ENCODE measurements at regions not wholly inside any gene's neighbourhood (a gene's known extent, or its start where the extent isn't known, plus 50 kb on each side); places are given as distances from the start of the nearest gene placed in this dataset.

- ATAC-seq: no peak
Measured at GRCh38 chr5:171623107-171623506, 162.5 kb upstream of the SMIM23 start.

GRCh38 chr5:171623551-171624097, 162.0 kb upstream of the SMIM23 start:
- ATAC-seq: peak in 1 of 2 experiments; percentile 15; a peak in 2 of 6 replicates
- CTCF ChIA-PET: no interaction called here
- 44% methylated on average over 10 of the region's 11 CpGs for WGBS (ENCODE audit: missing lambda C conversion rate)

More at GRCh38 chr5:171623107-171623506, 162.5 kb upstream of the SMIM23 start:
- ChIA-PET POLR2A (no interaction called here), CTCF (no interaction called here)
- 25% methylated on average over 2 of the region's 2 CpGs for WGBS (ENCODE audit: missing lambda C conversion rate)
- Histone ChIP-seq H3K27ac (no peak overlapping the region), H3K4me3 (no peak overlapping the region), H3K9me3 (no peaks in the 10 kb centered on the region), H3K4me2 (no peak overlapping the region), H3K4me1 (no peaks in the 10 kb centered on the region)
- no peak for FAIRE-seq
- no peak for TF ChIP-seq KDM1A (IDR thresholded peaks at IDR 0.05; ENCODE audit: low read depth)
- no peak for DNase-seq (ENCODE audit: low read depth in 1 of 2, low spot score in 1 of 2)

GRCh38 chr5:171624396-171624795, 161.2 kb upstream of the SMIM23 start:
- Histone ChIP-seq H3K4me1 (no peaks in the 10 kb centered on the region), H3K27ac (no peak overlapping the region), H3K4me2 (no peak overlapping the region), H3K4me3 (no peak overlapping the region), H3K9me3 (no peaks in the 10 kb centered on the region)
- ATAC-seq (no peak), DNase-seq (ENCODE audit: low read depth in 1 of 2, low spot score in 1 of 2) (no peak), FAIRE-seq (no peak)
- ChIA-PET POLR2A (no interaction called here), CTCF (interaction anchor here (1.0 kb wide), 1 partner anchor 284 kb away, joined by 3 read pairs; no protein-coding TSS in a partner anchor)
- WGBS (ENCODE audit: missing lambda C conversion rate): 43% methylated on average over 5 of the region's 5 CpGs
- no peak for TF ChIP-seq ESRRA (IDR thresholded peaks at IDR 0.05; ENCODE audit: borderline replicate concordance, low read length)
- no peak for TF ChIP-seq JUNB (IDR thresholded peaks at IDR 0.05)
- TF ChIP-seq CHD4 (IDR thresholded peaks at IDR 0.05; ENCODE audit: borderline replicate concordance): no peak
- TF ChIP-seq HES2 (IDR thresholded peaks at IDR 0.05): no peak
- TF ChIP-seq ATOH8 (CRISPR knock-in tag; IDR thresholded peaks at IDR 0.05; ENCODE audit: low read depth): no peak
- TF ChIP-seq HOXB5 (CRISPR knock-in tag; IDR thresholded peaks at IDR 0.05): no peak

More at GRCh38 chr5:171623551-171624097, 162.0 kb upstream of the SMIM23 start:
- no peaks in the 10 kb centered on the region for H3K9me3 ChIP-seq
- TF ChIP-seq RCOR1 (IDR thresholded peaks at IDR 0.05; ENCODE audit: low read depth, low read length) (no peak), RNF2 (IDR thresholded peaks at IDR 0.05; ENCODE audit: borderline replicate concordance, low read depth) (no peak), FOSB (CRISPR knock-in tag; IDR thresholded peaks at IDR 0.05) (no peak), GATA3 (IDR thresholded peaks at IDR 0.05; ENCODE audit: borderline replicate concordance) (no peak), MAX (IDR thresholded peaks at IDR 0.05) (no peak), FOXS1 (CRISPR knock-in tag; IDR thresholded peaks at IDR 0.05) (no peak), RARB (CRISPR knock-in tag; IDR thresholded peaks at IDR 0.05) (no peak), HOXB13 (CRISPR knock-in tag; IDR thresholded peaks at IDR 0.05; ENCODE audit: low read depth) (no peak), NPAS2 (CRISPR knock-in tag; IDR thresholded peaks at IDR 0.05; ENCODE audit: borderline replicate concordance) (no peak)
- DNase-seq (ENCODE audit: low read depth in 1 of 2, low spot score in 1 of 2) (no peak), FAIRE-seq (no peak)
- H3K27ac ChIP-seq: no peak overlapping the region
- no peak overlapping the region for H3K4me2 ChIP-seq
- POLR2A ChIA-PET: no interaction called here
- H3K4me3 ChIP-seq: no peak overlapping the region
- no peaks in the 10 kb centered on the region for H3K4me1 ChIP-seq

GRCh38 chr5:171625646-171626045, 160.0 kb upstream of the SMIM23 start:
- Histone ChIP-seq H3K9me3 (no peaks in the 10 kb centered on the region), H3K4me2 (no peak overlapping the region), H3K4me3 (no peak overlapping the region), H3K4me1 (no peaks in the 10 kb centered on the region), H3K27ac (no peak overlapping the region)
- POLR2A ChIA-PET: interaction anchor here (0.6 kb wide), 1 partner anchor 12 kb away, joined by 5 read pairs; no protein-coding TSS in a partner anchor
- no peak for TF ChIP-seq CHD4 (IDR thresholded peaks at IDR 0.05; ENCODE audit: borderline replicate concordance)
- TF ChIP-seq HOXA7 (CRISPR knock-in tag; IDR thresholded peaks at IDR 0.05): no peak
- TF ChIP-seq MYC (IDR thresholded peaks at IDR 0.05; ENCODE audit: borderline replicate concordance, low read length): no peak
- no peak for TF ChIP-seq MAZ (IDR thresholded peaks at IDR 0.05; ENCODE audit: borderline replicate concordance, low read depth, low read length)
- TF ChIP-seq HDAC2 (IDR thresholded peaks at IDR 0.05): no peak
- TF ChIP-seq JUN (IDR thresholded peaks at IDR 0.05): no peak
- TF ChIP-seq SMC3 (IDR thresholded peaks at IDR 0.05): no peak
- TF ChIP-seq RARB (CRISPR knock-in tag; IDR thresholded peaks at IDR 0.05): no peak
- TF ChIP-seq CEBPB (IDR thresholded peaks at IDR 0.05): no peak
- TF ChIP-seq POLR2AphosphoS2 (conservative IDR thresholded peaks at IDR 0.05; ENCODE audit: low read length): no peak
- TF ChIP-seq ELK1 (IDR thresholded peaks at IDR 0.05; ENCODE audit: low read depth, low read length): no peak
- no peak for TF ChIP-seq GATA3 (IDR thresholded peaks at IDR 0.05; ENCODE audit: borderline replicate concordance)
- TF ChIP-seq CHD2 (IDR thresholded peaks at IDR 0.05; ENCODE audit: low read length, partially characterized antibody): no peak
- no peak for TF ChIP-seq FOSL2 (IDR thresholded peaks at IDR 0.05)
- TF ChIP-seq FOSL2 (CRISPR knock-in tag; IDR thresholded peaks at IDR 0.05): no peak
- no peak for TF ChIP-seq TFCP2L1 (CRISPR knock-in tag; IDR thresholded peaks at IDR 0.05)
- TF ChIP-seq E2F6 (IDR thresholded peaks at IDR 0.05; ENCODE audit: borderline replicate concordance, low read depth): no peak
- TF ChIP-seq EP300 (IDR thresholded peaks at IDR 0.05): no peak
- no peak for FAIRE-seq
- WGBS (ENCODE audit: missing lambda C conversion rate): 42% methylated on average over 10 of the region's 10 CpGs
- CTCF ChIA-PET: interaction anchor here (0.9 to 1.6 kb wide), 5 partner anchors 9 to 224 kb away, joined by 3 to 6 read pairs (median 3); partner anchors contain the start of gene FGF18
- no peak for ATAC-seq
- no peak for DNase-seq (ENCODE audit: low read depth in 1 of 2, low spot score in 1 of 2)
